ENCODE measurements at regions not wholly inside any gene's neighbourhood (a gene's known extent, or its start where the extent isn't known, plus 50 kb on each side); places are given as distances from the start of the nearest gene placed in this dataset.

DNA sequence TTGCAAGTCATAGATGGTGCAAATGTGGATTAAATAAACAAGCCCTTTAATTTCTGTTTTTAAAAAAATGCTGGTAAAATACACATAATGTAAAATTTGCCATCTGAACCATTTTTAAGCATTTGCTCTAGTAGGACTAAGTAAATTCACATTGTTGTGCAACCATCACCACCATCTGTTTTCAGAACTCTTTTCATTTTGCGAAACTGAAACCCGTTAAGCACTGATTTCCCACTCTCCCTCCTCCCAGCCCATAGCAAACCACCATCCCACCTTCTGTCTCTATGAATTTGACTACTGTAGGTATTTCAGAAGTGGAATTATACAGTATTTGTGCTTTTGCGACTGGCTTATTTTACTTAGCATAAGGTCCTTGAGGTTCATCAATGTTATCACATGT is 103.3 kb upstream of the CNTLN start (continued):
- no peak for TF ChIP-seq SIN3A (conservative IDR thresholded peaks at IDR 0.05 in 1 of 2, IDR thresholded peaks at IDR 0.05 in 1 of 2; ENCODE audit: low read depth in 1 of 2, low read length in 2 of 2)
- no peak for TF ChIP-seq SP4 (IDR thresholded peaks at IDR 0.05; ENCODE audit: low read length)
- TF ChIP-seq TAF7 (optimal IDR thresholded peaks at IDR 0.05; ENCODE audit: borderline replicate concordance, low read depth, low read length): no peak
- TF ChIP-seq JUN (IDR thresholded peaks at IDR 0.05; ENCODE audit: low read depth, low read length): no peak
- TF ChIP-seq, protein P1, sequence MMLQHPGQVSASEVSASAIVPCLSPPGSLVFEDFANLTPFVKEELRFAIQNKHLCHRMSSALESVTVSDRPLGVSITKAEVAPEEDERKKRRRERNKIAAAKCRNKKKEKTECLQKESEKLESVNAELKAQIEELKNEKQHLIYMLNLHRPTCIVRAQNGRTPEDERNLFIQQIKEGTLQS (IDR thresholded peaks at IDR 0.05; ENCODE audit: insufficient read depth, low read depth, low read length): no peak
- TF ChIP-seq RFX5 (IDR thresholded peaks at IDR 0.05; ENCODE audit: borderline replicate concordance, low read depth, low read length): no peak

All from H1 (cell line).